H1 (cell line): ENCODE measurements at regions not wholly inside any gene's neighbourhood (a gene's known extent, or its start where the extent isn't known, plus 50 kb on each side); places are given as distances from the start of the nearest gene placed in this dataset.

Experiments used
- BACH1 ChIP-seq: IDR thresholded peaks from 2 replicates; pipeline ENCODE4 v1.6.1; 2012; ENCODE audit warnings: low read length, improper control_type of control experiment
- BCL11A ChIP-seq, 2 experiments: IDR thresholded peaks; one replicate each; pipeline ENCODE4 v1.6.1; 2011; ENCODE audit warnings: low read depth in 2 of 2, low read length in 2 of 2, mild to moderate bottlenecking in 2 of 2
- CREB1 ChIP-seq: IDR thresholded peaks from 2 replicates; pipeline ENCODE4 v1.6.1; 2012; ENCODE audit warnings: inconsistent platforms
- EZH2 ChIP-seq: fragments of 200-600 bp; sonication (generic); IDR thresholded peaks from 2 replicates; pipeline ENCODE4 v1.7.1; 2012; ENCODE audit warnings: low read depth, mild to moderate bottlenecking, moderate library complexity, low read length, inconsistent platforms; ENCODE audit not compliant: severe bottlenecking
- FOSL1 ChIP-seq: IDR thresholded peaks from 2 replicates; pipeline ENCODE4 v1.6.1; 2011; ENCODE audit warnings: mild to moderate bottlenecking, low read depth, low read length, moderate library complexity; ENCODE audit not compliant: insufficient read depth
- KDM4A ChIP-seq: IDR thresholded peaks from one replicate; pipeline ENCODE4 v1.7.1; 2012; ENCODE audit warnings: low read depth, mild to moderate bottlenecking, moderate library complexity, low read length, inconsistent platforms; ENCODE audit not compliant: severe bottlenecking
- POLR2A ChIP-seq, 2 experiments: IDR thresholded peaks; 1 replicate in 1 of 2; 2 replicates in 1 of 2; pipeline ENCODE4 v1.6.1; 2011; ENCODE audit warnings: low read depth in 2 of 2, low read length in 2 of 2, mild to moderate bottlenecking in 2 of 2; ENCODE audit errors: control extremely low read depth in 1 of 2
- SIRT6 ChIP-seq: IDR thresholded peaks from one replicate; pipeline ENCODE4 v1.7.1; 2012; ENCODE audit warnings: low read length, inconsistent platforms
- TBP ChIP-seq: IDR thresholded peaks from 2 replicates; pipeline ENCODE4 v1.6.1; 2011; ENCODE audit warnings: low read depth, low read length, improper control_type of control experiment
- ZNF274 ChIP-seq: IDR thresholded peaks from 2 replicates; pipeline ENCODE4 v1.7.0; 2012; ENCODE audit warnings: low read length, borderline replicate concordance; ENCODE audit errors: extremely low read depth
- TF ChIP-seq, protein P1 (sequence below): fragments of 300-600 bp; sonication (generic); IDR thresholded peaks from 2 replicates; pipeline ENCODE4 v1.7.1; 2012; ENCODE audit warnings: low read length, moderate library complexity, mild to moderate bottlenecking, inconsistent platforms; ENCODE audit not compliant: insufficient replicate concordance
- TF ChIP-seq, protein P2 (sequence below): IDR thresholded peaks from 2 replicates; pipeline ENCODE4 v1.6.1; 2012; ENCODE audit warnings: inconsistent platforms

DNA sequence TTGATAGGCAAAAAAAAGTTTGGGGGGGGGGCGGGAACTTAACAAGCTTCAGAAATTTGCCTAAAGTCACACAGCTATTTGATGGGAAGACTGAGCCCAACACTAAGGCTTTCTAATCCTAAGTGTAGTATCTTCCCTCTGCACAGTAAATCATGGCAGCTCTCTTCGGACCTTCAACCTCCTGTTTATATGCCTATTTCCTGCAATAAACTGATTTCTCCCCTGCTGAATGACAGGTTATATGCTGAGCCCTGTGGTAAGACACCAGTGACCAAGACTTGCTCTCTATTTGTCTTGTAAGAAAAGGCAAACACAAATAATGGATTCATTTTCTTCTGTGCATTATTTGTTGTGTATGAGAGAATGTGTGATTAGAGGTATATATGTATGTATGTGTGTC, 355.8 kb upstream of the ARRDC4 start (continued):
- TF ChIP-seq, protein P1, sequence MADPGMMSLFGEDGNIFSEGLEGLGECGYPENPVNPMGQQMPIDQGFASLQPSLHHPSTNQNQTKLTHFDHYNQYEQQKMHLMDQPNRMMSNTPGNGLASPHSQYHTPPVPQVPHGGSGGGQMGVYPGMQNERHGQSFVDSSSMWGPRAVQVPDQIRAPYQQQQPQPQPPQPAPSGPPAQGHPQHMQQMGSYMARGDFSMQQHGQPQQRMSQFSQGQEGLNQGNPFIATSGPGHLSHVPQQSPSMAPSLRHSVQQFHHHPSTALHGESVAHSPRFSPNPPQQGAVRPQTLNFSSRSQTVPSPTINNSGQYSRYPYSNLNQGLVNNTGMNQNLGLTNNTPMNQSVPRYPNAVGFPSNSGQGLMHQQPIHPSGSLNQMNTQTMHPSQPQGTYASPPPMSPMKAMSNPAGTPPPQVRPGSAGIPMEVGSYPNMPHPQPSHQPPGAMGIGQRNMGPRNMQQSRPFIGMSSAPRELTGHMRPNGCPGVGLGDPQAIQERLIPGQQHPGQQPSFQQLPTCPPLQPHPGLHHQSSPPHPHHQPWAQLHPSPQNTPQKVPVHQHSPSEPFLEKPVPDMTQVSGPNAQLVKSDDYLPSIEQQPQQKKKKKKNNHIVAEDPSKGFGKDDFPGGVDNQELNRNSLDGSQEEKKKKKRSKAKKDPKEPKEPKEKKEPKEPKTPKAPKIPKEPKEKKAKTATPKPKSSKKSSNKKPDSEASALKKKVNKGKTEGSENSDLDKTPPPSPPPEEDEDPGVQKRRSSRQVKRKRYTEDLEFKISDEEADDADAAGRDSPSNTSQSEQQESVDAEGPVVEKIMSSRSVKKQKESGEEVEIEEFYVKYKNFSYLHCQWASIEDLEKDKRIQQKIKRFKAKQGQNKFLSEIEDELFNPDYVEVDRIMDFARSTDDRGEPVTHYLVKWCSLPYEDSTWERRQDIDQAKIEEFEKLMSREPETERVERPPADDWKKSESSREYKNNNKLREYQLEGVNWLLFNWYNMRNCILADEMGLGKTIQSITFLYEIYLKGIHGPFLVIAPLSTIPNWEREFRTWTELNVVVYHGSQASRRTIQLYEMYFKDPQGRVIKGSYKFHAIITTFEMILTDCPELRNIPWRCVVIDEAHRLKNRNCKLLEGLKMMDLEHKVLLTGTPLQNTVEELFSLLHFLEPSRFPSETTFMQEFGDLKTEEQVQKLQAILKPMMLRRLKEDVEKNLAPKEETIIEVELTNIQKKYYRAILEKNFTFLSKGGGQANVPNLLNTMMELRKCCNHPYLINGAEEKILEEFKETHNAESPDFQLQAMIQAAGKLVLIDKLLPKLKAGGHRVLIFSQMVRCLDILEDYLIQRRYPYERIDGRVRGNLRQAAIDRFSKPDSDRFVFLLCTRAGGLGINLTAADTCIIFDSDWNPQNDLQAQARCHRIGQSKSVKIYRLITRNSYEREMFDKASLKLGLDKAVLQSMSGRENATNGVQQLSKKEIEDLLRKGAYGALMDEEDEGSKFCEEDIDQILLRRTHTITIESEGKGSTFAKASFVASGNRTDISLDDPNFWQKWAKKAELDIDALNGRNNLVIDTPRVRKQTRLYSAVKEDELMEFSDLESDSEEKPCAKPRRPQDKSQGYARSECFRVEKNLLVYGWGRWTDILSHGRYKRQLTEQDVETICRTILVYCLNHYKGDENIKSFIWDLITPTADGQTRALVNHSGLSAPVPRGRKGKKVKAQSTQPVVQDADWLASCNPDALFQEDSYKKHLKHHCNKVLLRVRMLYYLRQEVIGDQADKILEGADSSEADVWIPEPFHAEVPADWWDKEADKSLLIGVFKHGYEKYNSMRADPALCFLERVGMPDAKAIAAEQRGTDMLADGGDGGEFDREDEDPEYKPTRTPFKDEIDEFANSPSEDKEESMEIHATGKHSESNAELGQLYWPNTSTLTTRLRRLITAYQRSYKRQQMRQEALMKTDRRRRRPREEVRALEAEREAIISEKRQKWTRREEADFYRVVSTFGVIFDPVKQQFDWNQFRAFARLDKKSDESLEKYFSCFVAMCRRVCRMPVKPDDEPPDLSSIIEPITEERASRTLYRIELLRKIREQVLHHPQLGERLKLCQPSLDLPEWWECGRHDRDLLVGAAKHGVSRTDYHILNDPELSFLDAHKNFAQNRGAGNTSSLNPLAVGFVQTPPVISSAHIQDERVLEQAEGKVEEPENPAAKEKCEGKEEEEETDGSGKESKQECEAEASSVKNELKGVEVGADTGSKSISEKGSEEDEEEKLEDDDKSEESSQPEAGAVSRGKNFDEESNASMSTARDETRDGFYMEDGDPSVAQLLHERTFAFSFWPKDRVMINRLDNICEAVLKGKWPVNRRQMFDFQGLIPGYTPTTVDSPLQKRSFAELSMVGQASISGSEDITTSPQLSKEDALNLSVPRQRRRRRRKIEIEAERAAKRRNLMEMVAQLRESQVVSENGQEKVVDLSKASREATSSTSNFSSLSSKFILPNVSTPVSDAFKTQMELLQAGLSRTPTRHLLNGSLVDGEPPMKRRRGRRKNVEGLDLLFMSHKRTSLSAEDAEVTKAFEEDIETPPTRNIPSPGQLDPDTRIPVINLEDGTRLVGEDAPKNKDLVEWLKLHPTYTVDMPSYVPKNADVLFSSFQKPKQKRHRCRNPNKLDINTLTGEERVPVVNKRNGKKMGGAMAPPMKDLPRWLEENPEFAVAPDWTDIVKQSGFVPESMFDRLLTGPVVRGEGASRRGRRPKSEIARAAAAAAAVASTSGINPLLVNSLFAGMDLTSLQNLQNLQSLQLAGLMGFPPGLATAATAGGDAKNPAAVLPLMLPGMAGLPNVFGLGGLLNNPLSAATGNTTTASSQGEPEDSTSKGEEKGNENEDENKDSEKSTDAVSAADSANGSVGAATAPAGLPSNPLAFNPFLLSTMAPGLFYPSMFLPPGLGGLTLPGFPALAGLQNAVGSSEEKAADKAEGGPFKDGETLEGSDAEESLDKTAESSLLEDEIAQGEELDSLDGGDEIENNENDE = no peak
- TF ChIP-seq KDM4A = no peak
- TF ChIP-seq TBP = no peak
- no peak for TF ChIP-seq BACH1
- TF ChIP-seq FOSL1 = no peak
- TF ChIP-seq SIRT6 = no peak
- TF ChIP-seq, protein P2, sequence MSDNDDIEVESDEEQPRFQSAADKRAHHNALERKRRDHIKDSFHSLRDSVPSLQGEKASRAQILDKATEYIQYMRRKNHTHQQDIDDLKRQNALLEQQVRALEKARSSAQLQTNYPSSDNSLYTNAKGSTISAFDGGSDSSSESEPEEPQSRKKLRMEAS = no peak
- no peak for TF ChIP-seq EZH2
- TF ChIP-seq ZNF274 = no peak
- no peak for TF ChIP-seq CREB1
- TF ChIP-seq POLR2A (IDR thresholded peaks at IDR 0.05; ENCODE audit: control extremely low read depth in 1 of 2, low read depth in 2 of 2, low read length in 2 of 2) = no peak
- TF ChIP-seq BCL11A (IDR thresholded peaks at IDR 0.05; ENCODE audit: low read depth in 2 of 2, low read length in 2 of 2) = no peak
